ENCODE measurements at regions not wholly inside any gene's neighbourhood (a gene's known extent, or its start where the extent isn't known, plus 50 kb on each side); places are given as distances from the start of the nearest gene placed in this dataset.

- no peak for ATAC-seq
- H3K9me3 Mint-ChIP-seq = no peaks in the 10 kb centered on the region
- H3K27me3 Mint-ChIP-seq = no peaks in the 10 kb centered on the region
- no peak overlapping the region for H3K4me3 Mint-ChIP-seq
- no peaks in the 10 kb centered on the region for H3K4me1 Mint-ChIP-seq
- H3K36me3 Mint-ChIP-seq (ENCODE audit: low read depth) = no peaks in the 10 kb centered on the region
- no peak for DNase-seq
- H3K27ac Mint-ChIP-seq = no peak overlapping the region
Observed at GRCh38 chr3:132927896-132928295, 110.3 kb upstream of the TMEM108 start.

- Mint-ChIP-seq H3K36me3 (ENCODE audit: low read depth) (no peaks in the 10 kb centered on the region), H3K9me3 (no peaks in the 10 kb centered on the region), H3K27me3 (no peaks in the 10 kb centered on the region), H3K27ac (no peak overlapping the region), H3K4me1 (no peaks in the 10 kb centered on the region), H3K4me3 (no peak overlapping the region)
- no peak for DNase-seq
- no peak for ATAC-seq
Observed at GRCh38 chr3:132926098-132926497, 112.1 kb upstream of the TMEM108 start.

GRCh38 chr3:132925256-132925930 lies 112.8 kb upstream of the TMEM108 start:
- no peak overlapping the region for H3K27ac Mint-ChIP-seq
- ATAC-seq (no peak), DNase-seq (no peak)
- H3K9me3 Mint-ChIP-seq = no peaks in the 10 kb centered on the region
- no peaks in the 10 kb centered on the region for H3K4me1 Mint-ChIP-seq
- H3K36me3 Mint-ChIP-seq (ENCODE audit: low read depth) = no peaks in the 10 kb centered on the region
- H3K4me3 Mint-ChIP-seq = no peak overlapping the region
- no peaks in the 10 kb centered on the region for H3K27me3 Mint-ChIP-seq

- no peak overlapping the region for H3K27ac Mint-ChIP-seq
- DNase-seq (no peak), ATAC-seq (no peak)
- H3K36me3 Mint-ChIP-seq (ENCODE audit: low read depth) = no peaks in the 10 kb centered on the region
- no peak overlapping the region for H3K4me3 Mint-ChIP-seq
- no peaks in the 10 kb centered on the region for H3K27me3 Mint-ChIP-seq
- H3K4me1 Mint-ChIP-seq = no peaks in the 10 kb centered on the region
- peaks cover 4% of the 10 kb centered on the region for H3K9me3 Mint-ChIP-seq
Observed at GRCh38 chr3:132916096-132916495, 122.1 kb upstream of the TMEM108 start.

GRCh38 chr3:132912416-132912753 lies 125.8 kb upstream of the TMEM108 start:
- Mint-ChIP-seq H3K9me3 (peaks cover 4% of the 10 kb centered on the region), H3K27me3 (no peaks in the 10 kb centered on the region), H3K4me1 (no peaks in the 10 kb centered on the region), H3K4me3 (no peak overlapping the region), H3K27ac (no peak overlapping the region), H3K36me3 (ENCODE audit: low read depth) (no peaks in the 10 kb centered on the region)
- no peak for ATAC-seq
- DNase-seq = no peak

- Mint-ChIP-seq H3K27ac (no peak overlapping the region), H3K27me3 (no peaks in the 10 kb centered on the region), H3K4me1 (no peaks in the 10 kb centered on the region), H3K36me3 (ENCODE audit: low read depth) (no peaks in the 10 kb centered on the region), H3K4me3 (no peak overlapping the region), H3K9me3 (peaks cover 4% of the 10 kb centered on the region)
- ATAC-seq (no peak), DNase-seq (no peak)
Observed at GRCh38 chr3:132911741-132912415, 126.3 kb upstream of the TMEM108 start.

GRCh38 chr3:132907293-132907692 lies 130.9 kb upstream of the TMEM108 start:
- no peaks in the 10 kb centered on the region for H3K9me3 Mint-ChIP-seq
- DNase-seq (no peak), ATAC-seq (no peak)
- no peak overlapping the region for H3K4me3 Mint-ChIP-seq
- H3K27ac Mint-ChIP-seq = no peak overlapping the region
- no peaks in the 10 kb centered on the region for H3K36me3 Mint-ChIP-seq (ENCODE audit: low read depth)
- H3K4me1 Mint-ChIP-seq = no peaks in the 10 kb centered on the region
- H3K27me3 Mint-ChIP-seq = no peaks in the 10 kb centered on the region

- no peaks in the 10 kb centered on the region for H3K4me1 Mint-ChIP-seq
- DNase-seq (no peak), ATAC-seq (no peak)
- no peak overlapping the region for H3K4me3 Mint-ChIP-seq
- H3K27ac Mint-ChIP-seq = no peak overlapping the region
- H3K27me3 Mint-ChIP-seq = no peaks in the 10 kb centered on the region
- no peaks in the 10 kb centered on the region for H3K9me3 Mint-ChIP-seq
- no peaks in the 10 kb centered on the region for H3K36me3 Mint-ChIP-seq (ENCODE audit: low read depth)
Observed at GRCh38 chr3:132900481-132900880, 137.7 kb upstream of the TMEM108 start.

GRCh38 chr3:132898141-132898540 lies 140.1 kb upstream of the TMEM108 start:
- ATAC-seq (no peak), DNase-seq (no peak)
- H3K4me3 Mint-ChIP-seq = no peak overlapping the region
- no peaks in the 10 kb centered on the region for H3K9me3 Mint-ChIP-seq
- no peaks in the 10 kb centered on the region for H3K27me3 Mint-ChIP-seq
- no peaks in the 10 kb centered on the region for H3K4me1 Mint-ChIP-seq
- no peak overlapping the region for H3K27ac Mint-ChIP-seq
- H3K36me3 Mint-ChIP-seq (ENCODE audit: low read depth) = no peaks in the 10 kb centered on the region

- H3K27ac Mint-ChIP-seq = no peak overlapping the region
- H3K4me3 Mint-ChIP-seq = no peak overlapping the region
- ATAC-seq = no peak
- no peaks in the 10 kb centered on the region for H3K27me3 Mint-ChIP-seq
- no peaks in the 10 kb centered on the region for H3K4me1 Mint-ChIP-seq
- no peaks in the 10 kb centered on the region for H3K9me3 Mint-ChIP-seq
- no peak for DNase-seq
- H3K36me3 Mint-ChIP-seq (ENCODE audit: low read depth) = no peaks in the 10 kb centered on the region
Observed at GRCh38 chr3:132892956-132893355, 145.2 kb upstream of the TMEM108 start.

GRCh38 chr3:132881756-132882409 lies 156.3 kb upstream of the TMEM108 start:
- no peak for DNase-seq
- Mint-ChIP-seq H3K27ac (no peak overlapping the region), H3K9me3 (no peaks in the 10 kb centered on the region), H3K36me3 (ENCODE audit: low read depth) (no peaks in the 10 kb centered on the region), H3K4me1 (no peaks in the 10 kb centered on the region), H3K4me3 (no peak overlapping the region), H3K27me3 (peaks cover 7% of the 10 kb centered on the region)
- no peak for ATAC-seq

- peaks cover 9% of the 10 kb centered on the region for H3K27me3 Mint-ChIP-seq
- H3K4me1 Mint-ChIP-seq = no peaks in the 10 kb centered on the region
- ATAC-seq = no peak
- no peak overlapping the region for H3K27ac Mint-ChIP-seq
- no peaks in the 10 kb centered on the region for H3K9me3 Mint-ChIP-seq
- DNase-seq = no peak
- no peak overlapping the region for H3K4me3 Mint-ChIP-seq
- H3K36me3 Mint-ChIP-seq (ENCODE audit: low read depth) = no peaks in the 10 kb centered on the region
Observed at GRCh38 chr3:132880986-132881385, 157.2 kb upstream of the TMEM108 start.

GRCh38 chr3:132879656-132880055 lies 157.4 kb upstream of the NPHP3 start:
- no peaks in the 10 kb centered on the region for H3K36me3 Mint-ChIP-seq (ENCODE audit: low read depth)
- DNase-seq (no peak), ATAC-seq (no peak)
- H3K27ac Mint-ChIP-seq = no peak overlapping the region
- H3K4me3 Mint-ChIP-seq = no peak overlapping the region
- H3K4me1 Mint-ChIP-seq = no peaks in the 10 kb centered on the region
- H3K9me3 Mint-ChIP-seq = no peaks in the 10 kb centered on the region
- H3K27me3 Mint-ChIP-seq = peaks cover 9% of the 10 kb centered on the region

- DNase-seq (no peak), ATAC-seq (no peak)
- Mint-ChIP-seq H3K9me3 (no peaks in the 10 kb centered on the region), H3K27me3 (peaks cover 12% of the 10 kb centered on the region), H3K36me3 (ENCODE audit: low read depth) (no peaks in the 10 kb centered on the region), H3K27ac (no peak overlapping the region), H3K4me3 (no peak overlapping the region), H3K4me1 (no peaks in the 10 kb centered on the region)
Observed at GRCh38 chr3:132874701-132875100, 152.5 kb upstream of the NPHP3 start.

GRCh38 chr3:132872711-132873110 lies 150.5 kb upstream of the NPHP3 start:
- no peak overlapping the region for H3K4me3 Mint-ChIP-seq
- DNase-seq (no peak), ATAC-seq (no peak)
- H3K36me3 Mint-ChIP-seq (ENCODE audit: low read depth) = no peaks in the 10 kb centered on the region
- H3K4me1 Mint-ChIP-seq = no peaks in the 10 kb centered on the region
- no peak overlapping the region for H3K27ac Mint-ChIP-seq
- no peaks in the 10 kb centered on the region for H3K9me3 Mint-ChIP-seq
- peaks cover 12% of the 10 kb centered on the region for H3K27me3 Mint-ChIP-seq

All from activated naive CD8-positive, alpha-beta T cell treated with anti-CD3 and anti-CD28 coated beads, Interleukin-2, amount 50 U/mL, for 24 hours (primary cell).